LNCAP (cell line): ENCODE measurements at regions not wholly inside any gene's neighbourhood (a gene's known extent, or its start where the extent isn't known, plus 50 kb on each side); places are given as distances from the start of the nearest gene placed in this dataset.

Source experiments
- CTCF ChIP-seq: fragments of 450-650 bp; IDR thresholded peaks from 2 replicates; pipeline ENCODE4 v1.5.1; 2017; ENCODE audit warnings: mild to moderate bottlenecking

GRCh38 chr11:39120890-39121289 lies 2338.6 kb downstream of the LRRC4C start:
- no peak for TF ChIP-seq CTCF

- no peak for TF ChIP-seq CTCF
Measured at GRCh38 chr11:39113606-39114005, 2345.8 kb downstream of the LRRC4C start.

GRCh38 chr11:39102236-39102635 lies 2357.2 kb downstream of the LRRC4C start:
- TF ChIP-seq CTCF: no peak

GRCh38 chr11:39078465-39078864 lies 2381.0 kb downstream of the LRRC4C start:
- no peak for TF ChIP-seq CTCF

- no peak for TF ChIP-seq CTCF
Measured at GRCh38 chr11:39037611-39038010, 2421.8 kb downstream of the LRRC4C start.

- TF ChIP-seq CTCF: no peak
Measured at GRCh38 chr11:39036021-39036420, 2423.4 kb downstream of the LRRC4C start.

GRCh38 chr11:39021539-39021938 lies 2423.5 kb upstream of the RAG2 start:
- TF ChIP-seq CTCF: no peak

- TF ChIP-seq CTCF: no peak
Measured at GRCh38 chr11:39011797-39012196, 2413.8 kb upstream of the RAG2 start.
